Naive thymus-derived CD4-positive, alpha-beta T cell (primary cell): ENCODE measurements at regions not wholly inside any gene's neighbourhood (a gene's known extent, or its start where the extent isn't known, plus 50 kb on each side); places are given as distances from the start of the nearest gene placed in this dataset.

ENCODE experiments used
- ATAC-seq: fragments of 150-1000 bp; cut with Tn5 transposase; 2 replicates; pipeline ENCODE4 v1.10.0; 2021; ENCODE audit warnings: mild to moderate bottlenecking, moderate library complexity
- CTCF ChIA-PET: fragments of 350-600 bp; sonication (Branson Sonifier 250); formaldehyde crosslinking; loops from one replicate; lab custom pipeline; 2021; ENCODE audit warnings: antibody characterized with exemption; lab: Charles Lee
- POLR2A ChIA-PET: fragments of 350-600 bp; sonication (Branson Sonifier 250); formaldehyde crosslinking; loops from one replicate; lab custom pipeline; 2021; ENCODE audit warnings: antibody characterized with exemption, inconsistent platforms; lab: Charles Lee
- DNase-seq, 9 donors: peaks; one replicate each; pipeline versions ENCODE4 v3.0.0 to v3.0.0-alpha.2; 2020 to 2022; ENCODE audit warnings: mixed read lengths in 1 of 9
- H3K27ac ChIP-seq: one replicate; pipeline ENCODE4 v1.7.0; 2013; ENCODE audit warnings: mild to moderate bottlenecking, low read depth, low read length, moderate library complexity
- H3K27me3 ChIP-seq, 2 donors: one replicate each; pipeline ENCODE4 v1.7.0; 2013; ENCODE audit warnings: low read length in 2 of 2, mild to moderate bottlenecking in 2 of 2, moderate library complexity in 2 of 2; ENCODE audit not compliant: control insufficient read depth in 2 of 2, insufficient read depth in 2 of 2
- H3K36me3 ChIP-seq, 3 experiments: 1 replicate in 2 of 3; 2 replicates in 1 of 3; pipeline ENCODE4 v1.7.0; 2013; ENCODE audit warnings: low read length in 3 of 3, mild to moderate bottlenecking in 3 of 3, moderate library complexity in 1 of 3; ENCODE audit not compliant: insufficient read depth in 3 of 3, control insufficient read depth in 2 of 3
- H3K4me1 ChIP-seq, 2 donors: one replicate each; pipeline ENCODE4 v1.7.0; 2013; ENCODE audit warnings: low read length in 2 of 2, mild to moderate bottlenecking in 2 of 2, moderate library complexity in 1 of 2; ENCODE audit not compliant: control insufficient read depth in 2 of 2, insufficient read depth in 2 of 2
- H3K4me3 ChIP-seq: 2 replicates; pipeline ENCODE4 v1.7.0; 2013; ENCODE audit warnings: mild to moderate bottlenecking, low read length
- H3K9me3 ChIP-seq, 3 experiments: 1 replicate in 2 of 3; 2 replicates in 1 of 3; pipeline ENCODE4 v1.7.0; 2013; ENCODE audit warnings: low read length in 3 of 3; ENCODE audit not compliant: control insufficient read depth in 2 of 3
- H3K27ac Mint-ChIP-seq, 9 donors: one replicate each; pipeline ENCODE4 v1.8.0; 2020 to 2022; ENCODE audit warnings: mixed read lengths in 9 of 9, mild to moderate bottlenecking in 8 of 9, moderate library complexity in 5 of 9, inconsistent platforms in 2 of 9
- H3K27me3 Mint-ChIP-seq, 5 donors: one replicate each; pipeline ENCODE4 v1.8.0; 2021 to 2022; ENCODE audit warnings: mixed read lengths in 5 of 5, mild to moderate bottlenecking in 1 of 5
- H3K36me3 Mint-ChIP-seq, 5 donors: one replicate each; pipeline ENCODE4 v1.8.0; 2020 to 2022; ENCODE audit warnings: mixed read lengths in 5 of 5, mild to moderate bottlenecking in 3 of 5, inconsistent platforms in 1 of 5
- H3K4me1 Mint-ChIP-seq, 7 donors: one replicate each; pipeline ENCODE4 v1.8.0; 2020 to 2022; ENCODE audit warnings: mixed read lengths in 7 of 7, mild to moderate bottlenecking in 3 of 7, inconsistent platforms in 1 of 7
- H3K4me3 Mint-ChIP-seq, 10 donors: one replicate each; pipeline ENCODE4 v1.8.0; 2020 to 2022; ENCODE audit warnings: mild to moderate bottlenecking in 10 of 10, mixed read lengths in 10 of 10, moderate library complexity in 6 of 10, inconsistent platforms in 2 of 10
- H3K9me3 Mint-ChIP-seq, 11 donors: one replicate each; pipeline ENCODE4 v1.8.0; 2020 to 2022; ENCODE audit warnings: mixed read lengths in 11 of 11, mild to moderate bottlenecking in 4 of 11, inconsistent platforms in 1 of 11, moderate library complexity in 1 of 11
- intact Hi-C, 2 donors: fragments of 100-400 bp; cut with micrococcal nuclease; formaldehyde crosslinking; loops; one replicate each; pipeline ENCODE4 v1.15.1; 2023

DNA sequence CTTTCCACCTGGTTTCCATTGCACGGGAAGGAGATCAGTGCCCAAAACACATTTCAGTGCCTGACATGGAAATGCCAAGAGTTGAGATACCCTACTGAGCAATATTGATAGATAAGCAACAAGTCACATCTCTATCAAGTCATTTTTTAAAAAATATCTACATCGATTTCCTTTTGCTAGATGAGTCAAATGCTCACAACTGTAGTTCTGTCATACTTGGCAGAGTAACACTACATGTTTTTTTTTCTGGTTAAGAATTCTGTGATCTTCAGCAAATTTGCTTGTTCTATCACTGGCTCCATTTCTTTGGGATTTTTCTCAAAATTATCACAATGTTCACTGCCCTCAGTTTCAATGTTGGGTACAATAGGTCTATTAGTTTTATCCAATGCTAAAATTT lies 145.4 kb downstream of the ZC3H11B start:
- no peaks in the 10 kb centered on the region for H3K4me1 Mint-ChIP-seq
- H3K9me3 Mint-ChIP-seq = peaks cover 0 to 2% (median 0%) of the 10 kb centered on the region in 11 donors
- H3K27ac ChIP-seq = no peak overlapping the region
- ATAC-seq (no peak), DNase-seq (no peak)
- peaks cover 0 to 10% (median 0%) of the 10 kb centered on the region in 5 donors for H3K27me3 Mint-ChIP-seq
- H3K36me3 Mint-ChIP-seq = no peaks in the 10 kb centered on the region
- H3K36me3 ChIP-seq = peaks cover 0 to 3% (median 0%) of the 10 kb centered on the region in 3 experiments
- no peaks in the 10 kb centered on the region for H3K9me3 ChIP-seq
- H3K4me3 ChIP-seq = no peak overlapping the region
- intact Hi-C loops = no loop called here
- ChIA-PET POLR2A (no interaction called here), CTCF (no interaction called here)
- H3K4me3 Mint-ChIP-seq = no peak overlapping the region
- no peaks in the 10 kb centered on the region for H3K4me1 ChIP-seq
- no peak overlapping the region for H3K27ac Mint-ChIP-seq
- H3K27me3 ChIP-seq = no peaks in the 10 kb centered on the region

DNA sequence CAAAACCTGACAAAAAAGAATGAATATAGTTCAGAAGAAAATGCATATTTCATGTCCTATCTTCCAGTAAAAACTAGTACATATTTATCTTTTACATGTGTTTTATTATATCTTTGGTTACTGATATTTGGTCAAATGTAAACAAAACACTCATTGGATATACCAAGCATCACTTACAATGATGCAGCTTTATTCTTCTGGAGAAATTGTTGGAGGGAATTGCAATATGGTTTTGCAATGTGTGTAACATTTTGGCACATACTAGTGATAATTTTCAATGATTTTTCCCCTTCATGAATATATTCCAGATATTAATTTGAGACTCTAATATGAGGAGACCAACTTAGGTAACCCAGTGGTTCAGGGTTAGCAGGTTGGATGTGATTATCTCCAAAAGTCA lies 146.1 kb downstream of the ZC3H11B start:
- ChIA-PET POLR2A (no interaction called here), CTCF (no interaction called here)
- Mint-ChIP-seq H3K4me3 (no peak overlapping the region), H3K4me1 (peaks cover 0 to 4% (median 0%) of the 10 kb centered on the region in 7 donors), H3K9me3 (peaks cover 0 to 4% (median 0%) of the 10 kb centered on the region in 11 donors), H3K27me3 (peaks cover 0 to 5% (median 0%) of the 10 kb centered on the region in 5 donors), H3K36me3 (no peaks in the 10 kb centered on the region), H3K27ac (no peak overlapping the region)
- intact Hi-C loops = no loop called here
- no peaks in the 10 kb centered on the region for H3K4me1 ChIP-seq
- H3K4me3 ChIP-seq = no peak overlapping the region
- H3K27me3 ChIP-seq = no peaks in the 10 kb centered on the region
- no peak for DNase-seq
- peaks cover 0 to 3% (median 0%) of the 10 kb centered on the region in 3 experiments for H3K36me3 ChIP-seq
- no peak overlapping the region for H3K27ac ChIP-seq
- no peak for ATAC-seq
- no peaks in the 10 kb centered on the region for H3K9me3 ChIP-seq

DNA sequence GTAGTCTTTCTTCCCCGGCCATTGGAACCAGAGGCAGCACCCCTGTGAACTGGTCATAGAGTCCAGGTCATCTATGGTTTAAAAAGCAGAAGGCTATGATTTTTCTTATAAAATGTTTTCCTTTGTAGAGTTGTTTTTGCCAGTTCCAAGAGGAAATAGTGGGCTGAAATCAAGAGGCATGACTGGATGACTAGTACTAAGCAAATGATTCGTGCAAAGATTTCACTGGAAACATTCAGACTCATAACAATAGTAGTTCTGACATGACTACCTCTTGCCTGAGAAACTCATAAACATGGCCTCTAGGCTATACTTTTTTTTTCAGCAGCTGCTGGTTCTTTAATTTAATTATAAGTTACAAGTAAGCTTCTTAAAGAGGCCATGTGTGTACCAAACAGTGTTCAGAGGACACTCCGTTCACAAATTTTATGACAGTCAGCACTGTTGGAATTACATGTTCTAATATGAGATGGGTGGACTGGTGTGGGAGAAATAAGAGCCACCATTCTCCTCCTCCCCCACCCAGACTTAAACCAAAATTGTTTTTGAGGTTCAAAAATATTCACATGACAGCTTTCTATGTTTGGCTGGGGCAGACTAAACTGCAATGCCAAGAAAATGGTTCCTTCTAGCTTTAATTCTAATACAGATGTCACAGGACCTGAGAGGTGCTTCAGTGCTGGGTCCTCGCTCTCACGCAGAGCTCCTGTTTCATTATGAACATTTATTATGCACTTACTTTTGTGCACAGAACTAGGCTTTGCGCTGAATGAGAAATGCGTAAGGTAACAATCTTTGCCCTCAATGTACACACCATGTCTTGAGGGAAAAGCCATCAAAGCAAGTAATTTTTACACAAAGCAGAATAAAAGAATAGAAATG lies 147.5 kb downstream of the ZC3H11B start:
- Histone ChIP-seq H3K4me3 (no peak overlapping the region), H3K27me3 (no peaks in the 10 kb centered on the region), H3K27ac (no peak overlapping the region), H3K9me3 (no peaks in the 10 kb centered on the region), H3K4me1 (no peaks in the 10 kb centered on the region), H3K36me3 (peaks cover 0 to 3% (median 0%) of the 10 kb centered on the region in 3 experiments)
- Mint-ChIP-seq H3K9me3 (peaks cover 0 to 8% (median 0%) of the 10 kb centered on the region in 11 donors), H3K27me3 (peaks cover 0 to 3% (median 0%) of the 10 kb centered on the region in 5 donors), H3K4me3 (no peak overlapping the region), H3K4me1 (peaks cover 0 to 4% (median 0%) of the 10 kb centered on the region in 7 donors), H3K27ac (peak overlapping the region in 1 of 9 donors; percentile 15), H3K36me3 (no peaks in the 10 kb centered on the region)
- ATAC-seq = no peak
- DNase-seq = no peak
- CTCF ChIA-PET = no interaction called here
- POLR2A ChIA-PET = no interaction called here
- intact Hi-C loops = no loop called here

DNA sequence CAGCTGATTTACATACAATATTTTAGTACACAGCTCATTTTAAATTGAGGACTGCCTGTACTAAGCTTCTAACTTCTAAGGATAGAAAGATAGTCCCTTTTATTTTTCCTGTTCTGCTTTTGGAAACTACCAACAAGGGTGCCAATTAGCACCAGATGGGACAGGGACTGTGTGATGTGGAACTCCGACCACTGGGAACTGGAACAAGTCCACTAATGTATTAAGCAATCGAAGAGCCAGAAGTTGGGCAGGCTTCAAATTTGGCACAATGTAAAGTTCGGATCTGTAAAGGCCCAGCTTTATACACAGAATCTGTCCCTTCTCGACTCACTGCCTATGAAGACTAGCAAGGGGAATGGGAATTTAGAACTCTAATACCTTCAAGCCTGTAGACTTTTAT lies 149.3 kb downstream of the ZC3H11B start:
- Mint-ChIP-seq H3K36me3 (no peaks in the 10 kb centered on the region), H3K4me1 (peaks cover 0 to 4% (median 0%) of the 10 kb centered on the region in 7 donors), H3K4me3 (no peak overlapping the region), H3K9me3 (peaks cover 0 to 11% (median 0%) of the 10 kb centered on the region in 11 donors), H3K27ac (no peak overlapping the region), H3K27me3 (no peaks in the 10 kb centered on the region)
- peaks cover 0 to 3% (median 0%) of the 10 kb centered on the region in 3 experiments for H3K36me3 ChIP-seq
- no peaks in the 10 kb centered on the region for H3K4me1 ChIP-seq
- no peak for DNase-seq
- ATAC-seq = no peak
- H3K27me3 ChIP-seq = no peaks in the 10 kb centered on the region
- ChIA-PET CTCF (no interaction called here), POLR2A (no interaction called here)
- intact Hi-C loops = no loop called here
- H3K27ac ChIP-seq = no peak overlapping the region
- H3K4me3 ChIP-seq = no peak overlapping the region
- no peaks in the 10 kb centered on the region for H3K9me3 ChIP-seq

DNA sequence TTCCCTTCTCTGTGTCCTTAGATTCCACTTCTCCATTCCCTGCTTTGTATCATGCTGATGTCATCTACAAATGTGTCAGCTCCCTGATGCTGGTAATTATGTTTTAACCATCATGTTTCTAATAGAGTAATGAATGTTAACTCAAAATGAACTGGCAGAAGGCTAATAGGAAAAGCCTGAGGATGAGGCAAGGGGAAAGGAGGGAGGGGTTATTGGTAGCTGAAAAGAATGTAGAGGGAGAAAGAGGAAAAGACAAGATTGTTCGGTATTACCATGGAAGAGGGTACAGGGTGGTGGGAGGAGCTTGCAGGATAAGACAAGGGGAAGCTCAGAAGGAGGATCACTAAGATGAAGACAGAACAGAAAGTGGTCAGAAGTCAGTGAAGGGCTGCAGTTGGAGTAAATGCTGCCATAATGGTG lies 150.9 kb downstream of the ZC3H11B start:
- Histone ChIP-seq H3K4me3 (no peak overlapping the region), H3K36me3 (peaks cover 0 to 3% (median 0%) of the 10 kb centered on the region in 3 experiments), H3K4me1 (no peaks in the 10 kb centered on the region), H3K27me3 (no peaks in the 10 kb centered on the region), H3K27ac (no peak overlapping the region), H3K9me3 (no peaks in the 10 kb centered on the region)
- H3K4me3 Mint-ChIP-seq = no peak overlapping the region
- peaks cover 0 to 11% (median 0%) of the 10 kb centered on the region in 11 donors for H3K9me3 Mint-ChIP-seq
- no peak for ATAC-seq
- no peak overlapping the region for H3K27ac Mint-ChIP-seq
- intact Hi-C loops = no loop called here
- no peaks in the 10 kb centered on the region for H3K27me3 Mint-ChIP-seq
- DNase-seq = no peak
- ChIA-PET CTCF (no interaction called here), POLR2A (no interaction called here)
- H3K36me3 Mint-ChIP-seq = no peaks in the 10 kb centered on the region
- H3K4me1 Mint-ChIP-seq = peaks cover 0 to 4% (median 0%) of the 10 kb centered on the region in 7 donors

DNA sequence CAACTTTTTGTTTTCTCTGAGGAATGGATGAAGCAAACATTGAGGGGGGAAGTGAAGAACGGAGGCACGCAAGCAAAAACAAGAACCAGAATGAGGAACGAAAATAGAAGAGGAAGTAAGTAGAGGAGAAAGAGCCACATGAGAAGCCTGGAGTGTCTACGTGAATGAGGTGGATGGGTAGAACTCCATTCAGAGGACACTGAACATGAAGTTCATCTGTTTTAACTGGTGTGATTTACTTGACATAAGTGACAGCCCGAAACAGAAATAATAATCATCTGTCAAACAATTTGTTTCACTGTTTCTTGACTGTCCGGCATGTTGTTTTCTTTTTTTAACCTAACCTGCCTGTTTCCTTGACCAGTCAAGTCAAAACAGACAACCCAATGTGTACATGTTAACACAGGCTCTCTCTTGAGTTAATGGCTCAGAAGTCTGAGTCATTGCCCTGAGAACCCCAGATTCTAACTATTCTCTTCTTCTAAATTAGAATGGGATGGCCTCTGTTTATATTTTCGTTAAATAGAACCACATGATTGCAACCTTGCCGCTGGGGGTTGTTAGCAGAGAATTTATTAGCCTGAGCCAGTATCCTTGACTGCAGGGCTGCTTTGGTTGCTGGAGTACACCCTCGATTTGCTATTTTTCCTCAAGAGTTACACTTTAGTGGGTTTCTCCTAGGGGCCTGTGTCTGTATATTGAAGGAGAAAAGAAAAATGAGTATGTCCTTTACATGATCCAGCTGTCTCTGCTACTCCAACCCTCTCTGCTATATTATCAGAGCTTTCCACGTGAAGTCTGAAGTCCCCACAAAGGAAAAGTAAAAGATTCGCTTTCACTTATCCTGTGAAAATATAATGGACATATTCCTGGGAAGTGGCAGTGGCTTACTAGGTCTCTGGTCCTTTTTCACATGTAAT lies 151.7 kb downstream of the ZC3H11B start:
- intact Hi-C loops = no loop called here
- DNase-seq (no peak), ATAC-seq (peak; percentile 77)
- no peaks in the 10 kb centered on the region for H3K4me1 ChIP-seq
- POLR2A ChIA-PET = no interaction called here
- peaks cover 0 to under 1% (median 0%) of the 10 kb centered on the region in 3 experiments for H3K36me3 ChIP-seq
- no peaks in the 10 kb centered on the region for H3K27me3 ChIP-seq
- peaks cover 0 to 4% (median 0%) of the 10 kb centered on the region in 7 donors for H3K4me1 Mint-ChIP-seq
- H3K4me3 ChIP-seq = no peak overlapping the region
- peaks cover 0 to 11% (median 0%) of the 10 kb centered on the region in 11 donors for H3K9me3 Mint-ChIP-seq
- CTCF ChIA-PET = no interaction called here
- peak overlapping the region in 1 of 9 donors; percentile 20 for H3K27ac Mint-ChIP-seq
- no peak overlapping the region for H3K4me3 Mint-ChIP-seq
- H3K27me3 Mint-ChIP-seq = no peaks in the 10 kb centered on the region
- H3K36me3 Mint-ChIP-seq = no peaks in the 10 kb centered on the region
- H3K9me3 ChIP-seq = no peaks in the 10 kb centered on the region
- no peak overlapping the region for H3K27ac ChIP-seq
